WTC11 (cell line): ENCODE measurements at regions not wholly inside any gene's neighbourhood (a gene's known extent, or its start where the extent isn't known, plus 50 kb on each side); places are given as distances from the start of the nearest gene placed in this dataset.

Experiments used
- ATAC-seq: fragments of 200-7000 bp; cut with Tn5 transposase; 2 replicates; pipeline ENCODE4 v1.10.0; 2021; ENCODE audit warnings: mild to moderate bottlenecking, moderate library complexity
- CTCF ChIA-PET: fragments of 300-600 bp; sonication (Branson Sonifier 250); formaldehyde crosslinking; loops from one replicate; lab custom pipeline; 2021; ENCODE audit warnings: antibody characterized with exemption; lab: Charles Lee
- POLR2A ChIA-PET: fragments of 350-600 bp; sonication (Branson Sonifier 250); formaldehyde crosslinking; loops from one replicate; lab custom pipeline; 2021; ENCODE audit warnings: antibody characterized with exemption; lab: Charles Lee
- DNase-seq: peaks from one replicate; pipeline ENCODE4 v3.0.0; 2021; ENCODE audit warnings: low spot score
- H3K27ac Mint-ChIP-seq: 2 replicates; pipeline ENCODE4 v1.8.0; 2021; ENCODE audit warnings: mixed read lengths
- H3K27me3 Mint-ChIP-seq: 2 replicates; pipeline ENCODE4 v1.8.0; 2021; ENCODE audit warnings: low read depth, mild to moderate bottlenecking, moderate library complexity, mixed read lengths
- H3K36me3 Mint-ChIP-seq: 2 replicates; pipeline ENCODE4 v1.8.0; 2021; ENCODE audit warnings: mixed read lengths
- H3K4me1 Mint-ChIP-seq: 2 replicates; pipeline ENCODE4 v1.8.0; 2022; ENCODE audit warnings: mixed read lengths
- H3K4me3 Mint-ChIP-seq: 2 replicates; pipeline ENCODE4 v1.8.0; 2021; ENCODE audit warnings: mild to moderate bottlenecking, moderate library complexity, mixed read lengths
- H3K9me3 Mint-ChIP-seq: 2 replicates; pipeline ENCODE4 v1.8.0; 2021; ENCODE audit warnings: mixed read lengths
- ESRRA ChIP-seq: sonication (generic); formaldehyde crosslinking; IDR thresholded peaks from 2 replicates; pipeline ENCODE4 v1.8.1; 2022; ENCODE audit warnings: mild to moderate bottlenecking, missing genetic modification reagents, borderline replicate concordance
- FOXJ3 ChIP-seq: sonication (generic); formaldehyde crosslinking; IDR thresholded peaks from 2 replicates; pipeline ENCODE4 v1.9.0; 2021; ENCODE audit warnings: missing genetic modification reagents, mild to moderate bottlenecking, borderline replicate concordance
- GABPB1 ChIP-seq: sonication (generic); formaldehyde crosslinking; IDR thresholded peaks from 2 replicates; pipeline ENCODE4 v1.8.1; 2023; ENCODE audit warnings: mild to moderate bottlenecking, missing genetic modification reagents
- GRHL2 ChIP-seq: fragments of 250-450 bp; sonication (Bioruptor Pico); IDR thresholded peaks from 2 replicates; pipeline ENCODE4 v1.8.0; 2022; ENCODE audit warnings: mild to moderate bottlenecking, moderate library complexity; ENCODE audit not compliant: insufficient replicate concordance, severe bottlenecking
- KAT7 ChIP-seq: sonication (generic); formaldehyde crosslinking; IDR thresholded peaks from 2 replicates; pipeline ENCODE4 v1.8.1; 2023; ENCODE audit warnings: missing genetic modification reagents, mild to moderate bottlenecking, borderline replicate concordance
- MXD4 ChIP-seq: fragments of 250-450 bp; sonication (Bioruptor Pico); IDR thresholded peaks from 2 replicates; pipeline ENCODE4 v1.8.0; 2021; ENCODE audit warnings: mild to moderate bottlenecking, moderate library complexity, borderline replicate concordance
- PRRX2 ChIP-seq: fragments of 250-450 bp; sonication (Bioruptor Pico); IDR thresholded peaks from 2 replicates; pipeline ENCODE4 v1.8.0; 2021; ENCODE audit warnings: mild to moderate bottlenecking
- TCF7 ChIP-seq: sonication (generic); formaldehyde crosslinking; IDR thresholded peaks from 2 replicates; pipeline ENCODE4 v1.8.0; 2022; ENCODE audit warnings: mild to moderate bottlenecking, low read depth, missing genetic modification reagents, moderate library complexity
- ZBTB21 ChIP-seq: sonication (generic); formaldehyde crosslinking; IDR thresholded peaks from 2 replicates; pipeline ENCODE4 v1.8.1; 2023; ENCODE audit warnings: mild to moderate bottlenecking, missing genetic modification reagents, borderline replicate concordance
- ZNF121 ChIP-seq: sonication (generic); formaldehyde crosslinking; IDR thresholded peaks from 2 replicates; pipeline ENCODE4 v1.8.0; 2023; ENCODE audit warnings: missing genetic modification reagents
- ZNF263 ChIP-seq: sonication (generic); formaldehyde crosslinking; IDR thresholded peaks from 2 replicates; pipeline ENCODE4 v1.8.1; 2022; ENCODE audit warnings: low read depth, mild to moderate bottlenecking, moderate library complexity, missing genetic modification reagents
- ZNF671 ChIP-seq: fragments of 250-450 bp; sonication (Bioruptor Pico); IDR thresholded peaks from 2 replicates; pipeline ENCODE4 v1.8.0; 2021; ENCODE audit warnings: mild to moderate bottlenecking
- TF ChIP-seq, protein P1 (sequence below): sonication (generic); formaldehyde crosslinking; IDR thresholded peaks from 2 replicates; pipeline ENCODE4 v1.8.0; 2023; ENCODE audit warnings: missing genetic modification reagents, mild to moderate bottlenecking, borderline replicate concordance
- TF ChIP-seq, protein P2 (sequence below): fragments of 250-450 bp; sonication (Bioruptor Pico); conservative IDR thresholded peaks from 2 replicates; pipeline ENCODE4 v1.9.0; 2021; ENCODE audit warnings: mild to moderate bottlenecking
- TF ChIP-seq, protein P3 (sequence below): fragments of 250-450 bp; sonication (Bioruptor Pico); IDR thresholded peaks from 2 replicates; pipeline ENCODE4 v1.9.0; 2021; ENCODE audit warnings: mild to moderate bottlenecking
- TF ChIP-seq, protein P4 (sequence below): sonication (generic); formaldehyde crosslinking; IDR thresholded peaks from 2 replicates; pipeline ENCODE4 v1.8.1; 2022; ENCODE audit warnings: low read depth, mild to moderate bottlenecking, moderate library complexity, missing genetic modification reagents, borderline replicate concordance
- TF ChIP-seq, protein P5 (sequence below): sonication (generic); formaldehyde crosslinking; IDR thresholded peaks from 2 replicates; pipeline ENCODE4 v1.8.0; 2022; ENCODE audit warnings: mild to moderate bottlenecking, missing genetic modification reagents

DNA sequence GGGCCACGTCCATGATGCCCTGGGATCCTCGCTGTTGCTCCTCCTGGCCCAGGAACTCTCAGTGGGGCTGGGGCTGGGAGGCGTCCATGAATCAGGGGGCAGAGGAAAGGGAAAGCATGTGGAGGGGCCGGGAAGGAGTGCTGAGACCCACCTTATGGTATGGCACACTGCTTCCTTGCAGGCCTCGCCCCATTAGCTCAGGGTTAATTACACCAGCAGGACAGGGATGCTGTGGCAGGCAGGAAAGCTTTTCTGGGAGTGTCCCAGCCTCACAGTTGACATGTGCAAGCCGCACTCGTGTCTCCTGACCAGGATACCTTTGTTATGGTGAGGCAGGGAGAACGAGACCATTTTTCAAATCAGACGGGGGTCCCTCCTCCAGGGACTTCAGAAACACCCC is 109.7 kb upstream of the PCBD1 start:
- no peaks in the 10 kb centered on the region; the same call in 1 of the 2 replicates for H3K27me3 Mint-ChIP-seq
- ChIA-PET CTCF (interaction anchor here (1.4 kb wide), 1 partner anchor 95 kb away, joined by 5 read pairs; no protein-coding TSS in a partner anchor), POLR2A (no interaction called here)

DNA sequence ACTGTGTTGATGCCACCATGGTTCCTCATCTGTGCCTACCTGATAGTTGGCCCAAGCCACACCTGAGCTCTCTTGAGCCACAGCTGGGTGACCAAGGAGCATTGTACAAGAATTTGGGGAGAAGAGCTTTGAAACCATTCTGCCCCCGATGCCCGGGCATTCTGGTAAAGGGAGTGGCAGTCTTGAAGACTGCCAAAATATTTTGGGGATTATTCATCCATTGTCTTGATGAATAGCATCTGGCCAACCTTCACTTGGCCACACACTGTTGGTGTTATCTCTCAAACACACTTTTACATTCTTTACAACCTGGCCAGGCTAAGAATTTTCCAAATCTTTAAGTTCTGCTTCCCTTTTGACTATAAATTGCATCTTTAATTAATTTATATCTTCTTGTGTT is 113.1 kb upstream of the PCBD1 start:
- DNase-seq (no peak), ATAC-seq (no peak)
- Mint-ChIP-seq H3K4me3 (no peak overlapping the region), H3K36me3 (no peaks in the 10 kb centered on the region), H3K27ac (no peak overlapping the region), H3K4me1 (peaks cover 3% of the 10 kb centered on the region), H3K27me3 (no peaks in the 10 kb centered on the region; the same call in 1 of the 2 replicates), H3K9me3 (peaks cover 11% of the 10 kb centered on the region)
- CTCF ChIA-PET: interaction anchor here (2.1 kb wide), 1 partner anchor 98 kb away, joined by 8 read pairs; no protein-coding TSS in a partner anchor
- TF ChIP-seq TCF7 (CRISPR knock-in tag) (no peak), GRHL2 (CRISPR knock-in tag) (no peak), ZNF671 (no peak)
- TF ChIP-seq, protein P1, sequence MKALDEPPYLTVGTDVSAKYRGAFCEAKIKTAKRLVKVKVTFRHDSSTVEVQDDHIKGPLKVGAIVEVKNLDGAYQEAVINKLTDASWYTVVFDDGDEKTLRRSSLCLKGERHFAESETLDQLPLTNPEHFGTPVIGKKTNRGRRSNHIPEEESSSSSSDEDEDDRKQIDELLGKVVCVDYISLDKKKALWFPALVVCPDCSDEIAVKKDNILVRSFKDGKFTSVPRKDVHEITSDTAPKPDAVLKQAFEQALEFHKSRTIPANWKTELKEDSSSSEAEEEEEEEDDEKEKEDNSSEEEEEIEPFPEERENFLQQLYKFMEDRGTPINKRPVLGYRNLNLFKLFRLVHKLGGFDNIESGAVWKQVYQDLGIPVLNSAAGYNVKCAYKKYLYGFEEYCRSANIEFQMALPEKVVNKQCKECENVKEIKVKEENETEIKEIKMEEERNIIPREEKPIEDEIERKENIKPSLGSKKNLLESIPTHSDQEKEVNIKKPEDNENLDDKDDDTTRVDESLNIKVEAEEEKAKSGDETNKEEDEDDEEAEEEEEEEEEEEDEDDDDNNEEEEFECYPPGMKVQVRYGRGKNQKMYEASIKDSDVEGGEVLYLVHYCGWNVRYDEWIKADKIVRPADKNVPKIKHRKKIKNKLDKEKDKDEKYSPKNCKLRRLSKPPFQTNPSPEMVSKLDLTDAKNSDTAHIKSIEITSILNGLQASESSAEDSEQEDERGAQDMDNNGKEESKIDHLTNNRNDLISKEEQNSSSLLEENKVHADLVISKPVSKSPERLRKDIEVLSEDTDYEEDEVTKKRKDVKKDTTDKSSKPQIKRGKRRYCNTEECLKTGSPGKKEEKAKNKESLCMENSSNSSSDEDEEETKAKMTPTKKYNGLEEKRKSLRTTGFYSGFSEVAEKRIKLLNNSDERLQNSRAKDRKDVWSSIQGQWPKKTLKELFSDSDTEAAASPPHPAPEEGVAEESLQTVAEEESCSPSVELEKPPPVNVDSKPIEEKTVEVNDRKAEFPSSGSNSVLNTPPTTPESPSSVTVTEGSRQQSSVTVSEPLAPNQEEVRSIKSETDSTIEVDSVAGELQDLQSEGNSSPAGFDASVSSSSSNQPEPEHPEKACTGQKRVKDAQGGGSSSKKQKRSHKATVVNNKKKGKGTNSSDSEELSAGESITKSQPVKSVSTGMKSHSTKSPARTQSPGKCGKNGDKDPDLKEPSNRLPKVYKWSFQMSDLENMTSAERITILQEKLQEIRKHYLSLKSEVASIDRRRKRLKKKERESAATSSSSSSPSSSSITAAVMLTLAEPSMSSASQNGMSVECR (CRISPR knock-in tag): no peak
- POLR2A ChIA-PET: no interaction called here

More for the DNA sequence above, 109.7 kb upstream of the PCBD1 start:
- H3K4me3 Mint-ChIP-seq: no peak overlapping the region
- DNase-seq (no peak), ATAC-seq (peak; percentile 30; the same call in 1 of the 2 replicates)
- H3K9me3 Mint-ChIP-seq: peaks cover 11% of the 10 kb centered on the region
- TF ChIP-seq, protein P2, sequence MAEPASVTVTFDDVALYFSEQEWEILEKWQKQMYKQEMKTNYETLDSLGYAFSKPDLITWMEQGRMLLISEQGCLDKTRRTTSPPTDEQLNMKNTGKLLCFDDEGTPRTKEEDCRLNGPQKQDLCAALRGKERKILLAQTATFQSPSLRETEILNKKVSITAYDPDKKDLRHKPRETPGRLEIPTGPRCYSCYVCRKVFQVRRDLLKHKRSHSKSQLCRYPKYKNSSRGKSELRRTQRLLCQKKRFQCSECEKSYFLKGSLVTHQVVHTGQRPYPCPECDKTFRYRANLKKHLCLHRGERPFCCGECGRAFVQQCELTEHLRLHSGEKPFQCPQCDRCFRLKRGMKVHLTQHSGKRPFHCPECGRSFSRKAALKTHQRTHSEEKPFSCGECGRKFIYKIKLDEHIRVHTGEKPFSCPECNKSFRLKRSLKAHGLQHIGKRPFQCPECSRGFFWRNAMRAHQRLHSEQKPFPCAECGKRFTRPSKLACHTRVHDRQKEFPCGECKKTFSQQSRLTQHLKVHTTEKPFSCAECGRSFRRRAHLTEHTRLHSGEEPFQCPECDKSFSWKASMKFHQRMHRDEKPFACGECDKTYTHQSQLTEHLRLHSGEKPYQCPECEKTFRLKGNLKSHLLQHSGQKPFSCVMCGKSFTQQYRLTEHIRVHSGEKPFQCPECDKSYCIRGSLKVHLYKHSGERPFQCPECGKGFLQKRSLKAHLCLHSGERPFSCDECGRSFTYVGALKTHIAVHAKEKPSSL: no peak
- H3K36me3 Mint-ChIP-seq: no peaks in the 10 kb centered on the region
- no peaks in the 10 kb centered on the region for H3K4me1 Mint-ChIP-seq
- H3K27ac Mint-ChIP-seq: no peak overlapping the region

DNA sequence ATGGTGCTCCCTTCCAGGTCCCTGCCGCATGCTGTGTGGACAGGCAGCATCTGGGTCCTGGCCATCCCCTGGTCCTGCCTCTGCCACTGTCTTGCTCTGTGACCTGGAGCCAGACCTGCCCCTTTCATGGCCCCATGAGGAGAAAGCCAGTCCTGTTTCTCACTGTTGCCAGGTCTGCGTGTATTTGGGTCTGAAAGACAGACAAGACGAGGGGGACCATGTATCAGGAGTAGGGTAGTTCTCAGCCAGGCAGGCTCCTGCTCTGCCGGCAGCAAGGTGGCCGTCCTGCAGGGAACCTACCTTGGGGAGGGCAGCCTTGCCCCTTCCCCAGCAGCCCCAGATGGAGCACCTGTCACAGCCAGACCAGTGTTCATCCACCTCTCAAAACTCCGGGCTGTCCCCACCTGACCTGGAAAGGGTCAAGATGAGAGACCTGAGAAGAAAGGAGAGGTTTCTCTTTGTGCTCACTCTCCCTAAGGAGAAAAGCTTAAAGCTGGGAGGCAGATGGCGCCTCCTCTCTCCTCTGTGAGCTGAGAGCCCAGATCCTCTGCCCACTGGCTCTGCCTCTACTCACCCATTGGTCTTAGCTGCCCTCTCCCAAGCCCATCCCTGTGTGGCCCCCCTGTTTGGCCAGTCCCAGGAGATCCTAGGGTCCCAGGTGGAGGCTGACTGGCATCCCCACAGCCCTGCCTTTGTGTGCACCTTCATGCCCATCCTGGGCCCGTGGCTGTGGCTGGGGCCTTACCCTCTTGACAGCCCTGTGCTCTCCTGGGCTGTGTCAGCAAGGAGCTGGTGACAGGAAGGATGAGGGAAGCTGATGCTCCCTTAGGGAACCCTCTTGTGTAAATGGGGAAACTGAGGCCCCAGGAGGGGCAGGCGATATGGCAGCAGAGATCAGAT is 116.1 kb upstream of the PCBD1 start:
- ChIA-PET POLR2A (no interaction called here), CTCF (interaction anchor here (0.5 kb wide), 1 partner anchor 314 kb away, joined by 5 read pairs; the partner anchor contains the start of gene SLC29A3)
- Mint-ChIP-seq H3K27ac (no peak overlapping the region), H3K27me3 (no peaks in the 10 kb centered on the region; the same call in 1 of the 2 replicates), H3K4me1 (peaks cover 8% of the 10 kb centered on the region), H3K36me3 (no peaks in the 10 kb centered on the region), H3K4me3 (no peak overlapping the region), H3K9me3 (peaks cover 9% of the 10 kb centered on the region)
- ATAC-seq: no peak
- no peak for DNase-seq
- TF ChIP-seq, protein P3, sequence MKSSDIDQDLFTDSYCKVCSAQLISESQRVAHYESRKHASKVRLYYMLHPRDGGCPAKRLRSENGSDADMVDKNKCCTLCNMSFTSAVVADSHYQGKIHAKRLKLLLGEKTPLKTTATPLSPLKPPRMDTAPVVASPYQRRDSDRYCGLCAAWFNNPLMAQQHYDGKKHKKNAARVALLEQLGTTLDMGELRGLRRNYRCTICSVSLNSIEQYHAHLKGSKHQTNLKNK (CRISPR knock-in tag): no peak
- TF ChIP-seq ZNF121 (CRISPR knock-in tag) (no peak), PRRX2 (no peak), GABPB1 (CRISPR knock-in tag) (no peak), MXD4 (CRISPR knock-in tag) (no peak), ZBTB21 (no peak), ESRRA (CRISPR knock-in tag) (no peak), FOXJ3 (CRISPR knock-in tag) (no peak), KAT7 (CRISPR knock-in tag) (no peak), ZNF263 (CRISPR knock-in tag) (no peak)
- TF ChIP-seq, protein P4, sequence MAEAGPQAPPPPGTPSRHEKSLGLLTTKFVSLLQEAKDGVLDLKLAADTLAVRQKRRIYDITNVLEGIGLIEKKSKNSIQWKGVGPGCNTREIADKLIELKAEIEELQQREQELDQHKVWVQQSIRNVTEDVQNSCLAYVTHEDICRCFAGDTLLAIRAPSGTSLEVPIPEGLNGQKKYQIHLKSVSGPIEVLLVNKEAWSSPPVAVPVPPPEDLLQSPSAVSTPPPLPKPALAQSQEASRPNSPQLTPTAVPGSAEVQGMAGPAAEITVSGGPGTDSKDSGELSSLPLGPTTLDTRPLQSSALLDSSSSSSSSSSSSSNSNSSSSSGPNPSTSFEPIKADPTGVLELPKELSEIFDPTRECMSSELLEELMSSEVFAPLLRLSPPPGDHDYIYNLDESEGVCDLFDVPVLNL (CRISPR knock-in tag): no peak
- TF ChIP-seq, protein P5, sequence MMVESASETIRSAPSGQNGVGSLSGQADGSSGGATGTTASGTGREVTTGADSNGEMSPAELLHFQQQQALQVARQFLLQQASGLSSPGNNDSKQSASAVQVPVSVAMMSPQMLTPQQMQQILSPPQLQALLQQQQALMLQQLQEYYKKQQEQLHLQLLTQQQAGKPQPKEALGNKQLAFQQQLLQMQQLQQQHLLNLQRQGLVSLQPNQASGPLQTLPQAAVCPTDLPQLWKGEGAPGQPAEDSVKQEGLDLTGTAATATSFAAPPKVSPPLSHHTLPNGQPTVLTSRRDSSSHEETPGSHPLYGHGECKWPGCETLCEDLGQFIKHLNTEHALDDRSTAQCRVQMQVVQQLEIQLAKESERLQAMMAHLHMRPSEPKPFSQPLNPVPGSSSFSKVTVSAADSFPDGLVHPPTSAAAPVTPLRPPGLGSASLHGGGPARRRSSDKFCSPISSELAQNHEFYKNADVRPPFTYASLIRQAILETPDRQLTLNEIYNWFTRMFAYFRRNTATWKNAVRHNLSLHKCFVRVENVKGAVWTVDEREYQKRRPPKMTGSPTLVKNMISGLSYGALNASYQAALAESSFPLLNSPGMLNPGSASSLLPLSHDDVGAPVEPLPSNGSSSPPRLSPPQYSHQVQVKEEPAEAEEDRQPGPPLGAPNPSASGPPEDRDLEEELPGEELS (CRISPR knock-in tag): no peak
